ENCODE measurements at regions not wholly inside any gene's neighbourhood (a gene's known extent, or its start where the extent isn't known, plus 50 kb on each side); places are given as distances from the start of the nearest gene placed in this dataset.

DNA sequence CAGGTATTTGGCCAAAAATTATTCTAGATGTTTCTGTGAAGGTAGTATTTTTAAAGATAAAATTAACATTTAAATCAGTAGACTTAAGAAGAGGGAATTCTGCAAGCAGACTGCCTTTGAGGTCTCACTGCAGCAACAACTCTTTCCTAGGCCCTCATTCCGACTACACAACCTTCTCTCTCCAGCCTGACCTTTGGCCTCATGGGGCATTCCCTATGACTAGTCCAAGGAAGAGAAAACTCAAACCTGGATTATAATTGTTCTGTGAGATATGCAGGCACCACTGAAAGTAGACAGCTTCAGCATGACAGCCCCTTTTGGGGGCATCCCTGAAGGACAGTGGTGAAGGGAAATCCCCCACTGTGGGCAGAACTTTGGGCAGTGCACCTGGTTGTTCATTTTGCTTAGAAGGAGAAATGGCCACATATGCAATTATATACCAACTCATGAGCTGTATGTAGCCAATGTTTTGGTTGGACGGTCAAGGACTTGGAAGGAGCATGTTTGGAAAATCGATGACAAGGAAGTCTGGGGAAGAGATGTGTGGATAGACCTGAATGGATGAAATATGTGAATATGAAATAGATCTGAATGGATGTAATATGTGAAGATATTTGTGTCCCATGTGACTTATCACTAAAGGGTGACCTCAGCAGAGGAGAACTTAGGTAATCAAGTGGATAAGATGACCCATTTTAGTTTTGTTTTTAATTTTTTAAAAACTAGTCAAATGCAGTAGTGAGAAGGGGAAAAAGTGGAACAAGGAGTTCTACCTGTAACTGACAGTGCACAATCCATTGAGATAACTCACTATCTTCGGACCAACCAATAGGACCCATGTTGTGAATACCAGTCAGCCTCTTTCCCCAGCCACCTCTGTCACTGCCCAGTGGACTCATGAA, 233.3 kb upstream of the FOXN3 start:
- H3K9ac ChIP-seq (ENCODE audit: low read length), result no peak overlapping the region
- no peaks in the 10 kb centered on the region for H3K79me2 ChIP-seq (ENCODE audit: insufficient read depth, low read length)
- no peaks in the 10 kb centered on the region for H3K9me2 ChIP-seq (ENCODE audit: low read depth, low read length)
- H4K20me1 ChIP-seq (ENCODE audit: insufficient read depth, low read length), result no peaks in the 10 kb centered on the region
- H3K27ac ChIP-seq (ENCODE audit: low read depth, low read length, poor library complexity, severe bottlenecking), result no peak overlapping the region
- H2AFZ ChIP-seq (ENCODE audit: low read length), result no peak overlapping the region
- H3K4me3 ChIP-seq (ENCODE audit: low read depth, low read length, poor library complexity, severe bottlenecking), result no peak overlapping the region
- no peak overlapping the region for H3K4me2 ChIP-seq (ENCODE audit: low read length)
- no peaks in the 10 kb centered on the region for H3K27me3 ChIP-seq (ENCODE audit: insufficient read depth, low read length)
- H3K36me3 ChIP-seq (ENCODE audit: insufficient read depth, low read length), result no peaks in the 10 kb centered on the region
- no peaks in the 10 kb centered on the region for H3K9me3 ChIP-seq (ENCODE audit: low read length)
- TF ChIP-seq, protein P1, sequence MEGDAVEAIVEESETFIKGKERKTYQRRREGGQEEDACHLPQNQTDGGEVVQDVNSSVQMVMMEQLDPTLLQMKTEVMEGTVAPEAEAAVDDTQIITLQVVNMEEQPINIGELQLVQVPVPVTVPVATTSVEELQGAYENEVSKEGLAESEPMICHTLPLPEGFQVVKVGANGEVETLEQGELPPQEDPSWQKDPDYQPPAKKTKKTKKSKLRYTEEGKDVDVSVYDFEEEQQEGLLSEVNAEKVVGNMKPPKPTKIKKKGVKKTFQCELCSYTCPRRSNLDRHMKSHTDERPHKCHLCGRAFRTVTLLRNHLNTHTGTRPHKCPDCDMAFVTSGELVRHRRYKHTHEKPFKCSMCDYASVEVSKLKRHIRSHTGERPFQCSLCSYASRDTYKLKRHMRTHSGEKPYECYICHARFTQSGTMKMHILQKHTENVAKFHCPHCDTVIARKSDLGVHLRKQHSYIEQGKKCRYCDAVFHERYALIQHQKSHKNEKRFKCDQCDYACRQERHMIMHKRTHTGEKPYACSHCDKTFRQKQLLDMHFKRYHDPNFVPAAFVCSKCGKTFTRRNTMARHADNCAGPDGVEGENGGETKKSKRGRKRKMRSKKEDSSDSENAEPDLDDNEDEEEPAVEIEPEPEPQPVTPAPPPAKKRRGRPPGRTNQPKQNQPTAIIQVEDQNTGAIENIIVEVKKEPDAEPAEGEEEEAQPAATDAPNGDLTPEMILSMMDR (IDR thresholded peaks at IDR 0.05; ENCODE audit: low read length), result no peak
- no peak for TF ChIP-seq EZH2 (IDR thresholded peaks at IDR 0.05; ENCODE audit: borderline replicate concordance, low read length)
- H3F3A ChIP-seq (ENCODE audit: insufficient read depth, low read length), result no peaks in the 10 kb centered on the region
- no peaks in the 10 kb centered on the region for H3K4me1 ChIP-seq (ENCODE audit: insufficient read depth, low read length, severe bottlenecking)

- Histone ChIP-seq H3K4me3 (ENCODE audit: low read depth, low read length, poor library complexity, severe bottlenecking) (no peak overlapping the region), H3K9me3 (ENCODE audit: low read length) (no peaks in the 10 kb centered on the region), H3K4me2 (ENCODE audit: low read length) (no peak overlapping the region), H3K36me3 (ENCODE audit: insufficient read depth, low read length) (no peaks in the 10 kb centered on the region), H3K79me2 (ENCODE audit: insufficient read depth, low read length) (no peaks in the 10 kb centered on the region), H3K9ac (ENCODE audit: low read length) (no peak overlapping the region), H4K20me1 (ENCODE audit: insufficient read depth, low read length) (no peaks in the 10 kb centered on the region), H3K4me1 (ENCODE audit: insufficient read depth, low read length, severe bottlenecking) (no peaks in the 10 kb centered on the region), H2AFZ (ENCODE audit: low read length) (no peak overlapping the region), H3K27ac (ENCODE audit: low read depth, low read length, poor library complexity, severe bottlenecking) (no peak overlapping the region), H3F3A (ENCODE audit: insufficient read depth, low read length) (no peaks in the 10 kb centered on the region), H3K27me3 (ENCODE audit: insufficient read depth, low read length) (no peaks in the 10 kb centered on the region), H3K9me2 (ENCODE audit: low read depth, low read length) (no peaks in the 10 kb centered on the region)
- TF ChIP-seq, protein P1 (IDR thresholded peaks at IDR 0.05; ENCODE audit: low read length), result no peak
- no peak for TF ChIP-seq EZH2 (IDR thresholded peaks at IDR 0.05; ENCODE audit: borderline replicate concordance, low read length)
These were observed 232.5 kb upstream of the FOXN3 start for GRCh38 chr14:89649451-89650075.

DNA sequence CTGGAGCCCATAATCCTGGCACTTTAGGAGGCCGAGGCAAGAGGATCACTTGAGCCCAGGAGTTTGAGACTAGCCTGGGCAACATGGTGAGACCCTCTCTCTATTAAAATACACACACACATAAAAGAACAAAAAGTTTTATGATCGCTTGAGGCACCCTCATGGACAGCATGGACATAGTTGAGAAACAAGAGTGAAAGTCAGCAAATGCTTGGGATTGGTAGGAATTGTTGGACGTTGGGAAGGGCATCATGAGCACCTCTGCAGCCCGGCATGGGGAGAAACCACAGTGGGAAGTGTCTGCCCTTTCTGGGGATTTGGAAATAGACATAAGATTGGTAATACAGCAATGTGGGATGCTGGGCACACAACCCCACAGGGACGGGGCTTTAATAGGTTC, 231.9 kb upstream of the FOXN3 start:
- no peaks in the 10 kb centered on the region for H3K79me2 ChIP-seq (ENCODE audit: insufficient read depth, low read length)
- no peaks in the 10 kb centered on the region for H3K27me3 ChIP-seq (ENCODE audit: insufficient read depth, low read length)
- H3K27ac ChIP-seq (ENCODE audit: low read depth, low read length, poor library complexity, severe bottlenecking), result no peak overlapping the region
- H3K4me1 ChIP-seq (ENCODE audit: insufficient read depth, low read length, severe bottlenecking), result no peaks in the 10 kb centered on the region
- no peaks in the 10 kb centered on the region for H3F3A ChIP-seq (ENCODE audit: insufficient read depth, low read length)
- H3K9ac ChIP-seq (ENCODE audit: low read length), result no peak overlapping the region
- no peaks in the 10 kb centered on the region for H4K20me1 ChIP-seq (ENCODE audit: insufficient read depth, low read length)
- H3K36me3 ChIP-seq (ENCODE audit: insufficient read depth, low read length), result no peaks in the 10 kb centered on the region
- H2AFZ ChIP-seq (ENCODE audit: low read length), result no peak overlapping the region
- no peak overlapping the region for H3K4me3 ChIP-seq (ENCODE audit: low read depth, low read length, poor library complexity, severe bottlenecking)
- H3K9me3 ChIP-seq (ENCODE audit: low read length), result no peaks in the 10 kb centered on the region
- no peaks in the 10 kb centered on the region for H3K9me2 ChIP-seq (ENCODE audit: low read depth, low read length)
- H3K4me2 ChIP-seq (ENCODE audit: low read length), result no peak overlapping the region
- no peak for TF ChIP-seq EZH2 (IDR thresholded peaks at IDR 0.05; ENCODE audit: borderline replicate concordance, low read length)
- TF ChIP-seq, protein P1 (IDR thresholded peaks at IDR 0.05; ENCODE audit: low read length), result no peak

Data from OCI-LY1 (cell line).